OCI-LY3 (cell line): ENCODE measurements at regions not wholly inside any gene's neighbourhood (a gene's known extent, or its start where the extent isn't known, plus 50 kb on each side); places are given as distances from the start of the nearest gene placed in this dataset.

Experiments used
- CTCF ChIP-seq: fragments of 200-600, 300-600 bp; sonication (generic); IDR thresholded peaks from 2 replicates; pipeline ENCODE4 v1.5.1; 2014; ENCODE audit warnings: antibody characterized with exemption, low read length, low read depth
- EZH2phosphoT487 ChIP-seq: fragments of 200-600 bp; shearing (Covaris generic); IDR thresholded peaks from 2 replicates; pipeline ENCODE4 v1.6.1; 2018; ENCODE audit warnings: antibody characterized with exemption, mixed run types, low read depth

GRCh38 chr2:175404839-175405238, 223.3 kb upstream of the ATP5MC3 start:
- TF ChIP-seq CTCF (no peak), EZH2phosphoT487 (no peak)
